ENCODE measurements at regions not wholly inside any gene's neighbourhood (a gene's known extent, or its start where the extent isn't known, plus 50 kb on each side); places are given as distances from the start of the nearest gene placed in this dataset.

- Histone ChIP-seq H3K23ac (ENCODE audit: insufficient read length, low read depth, low read length) (no peak overlapping the region), H2AK5ac (ENCODE audit: insufficient read length, low read length) (no peak overlapping the region), H3K56ac (ENCODE audit: insufficient read length, low read depth, low read length) (no peak overlapping the region), H4K91ac (ENCODE audit: insufficient read length, low read depth, low read length) (no peak overlapping the region), H3K79me2 (ENCODE audit: insufficient read depth, low read length) (no peaks in the 10 kb centered on the region), H3K27ac (ENCODE audit: insufficient read length, low read depth, low read length) (no peak overlapping the region), H2BK15ac (ENCODE audit: low read depth, low read length) (no peak overlapping the region), H2BK12ac (ENCODE audit: insufficient read length, low read depth, low read length) (no peak overlapping the region), H3T11ph (ENCODE audit: low read length) (no peak overlapping the region), H3K18ac (ENCODE audit: insufficient read length, low read depth, low read length) (no peak overlapping the region), H3K4me2 (ENCODE audit: insufficient read depth, insufficient read length, low read length) (no peak overlapping the region), H3K4me1 (ENCODE audit: insufficient read depth, low read length) (0 out of 2 replicates have a peak, but pooled peaks cover 5% of the 10 kb centered on the region), H3K79me1 (ENCODE audit: insufficient read depth, low read depth, low read length, poor library complexity, severe bottlenecking) (no peaks in the 10 kb centered on the region), H2BK5ac (ENCODE audit: insufficient read length, low read length) (no peak overlapping the region), H3K4ac (ENCODE audit: low read depth, low read length) (no peak overlapping the region), H2AFZ (ENCODE audit: low read length) (no peak overlapping the region), H3K23me2 (ENCODE audit: insufficient read length, low read depth, low read length, poor library complexity, severe bottlenecking) (no peaks in the 10 kb centered on the region), H2BK20ac (ENCODE audit: low read depth, low read length, poor library complexity, severe bottlenecking) (no peak overlapping the region), H4K8ac (replicated peaks; ENCODE audit: insufficient read length, low read depth, low read length) (no peak overlapping the region), H3K9me3 (ENCODE audit: control insufficient read depth, low read depth, low read length) (no peaks in the 10 kb centered on the region), H2BK120ac (ENCODE audit: low read depth, low read length, poor library complexity, severe bottlenecking) (no peak overlapping the region), H3K27me3 (ENCODE audit: insufficient read depth, low read length) (no peaks in the 10 kb centered on the region), H4K20me1 (ENCODE audit: control insufficient read depth, insufficient read depth, insufficient read length) (no peaks in the 10 kb centered on the region), H3K14ac (ENCODE audit: insufficient read depth, low read length) (no peak overlapping the region), H3K9ac (ENCODE audit: extremely low read depth, insufficient read length, low read length) (no peak overlapping the region), H4K5ac (ENCODE audit: insufficient read length, low read depth, low read length) (no peak overlapping the region)
- no CpG with 5 or more reads among the region's 2 CpGs for WGBS (ENCODE audit: extremely low coverage, insufficient read length, low lambda C conversion rate)
- Mint-ChIP-seq H3K36me3 (ENCODE audit: insufficient read depth in 1 of 3, low read depth in 3 of 3) (no peaks in the 10 kb centered on the region), H3K27me3 (ENCODE audit: low read depth) (no peaks in the 10 kb centered on the region), H3K9me3 (no peaks in the 10 kb centered on the region), H3K4me1 (peaks cover 26 to 31% of the 10 kb centered on the region in 2 experiments), H3K27ac (no peak overlapping the region), H3K4me3 (no peak overlapping the region)
- DNase-seq: no peak
- TF ChIP-seq, protein P1, sequence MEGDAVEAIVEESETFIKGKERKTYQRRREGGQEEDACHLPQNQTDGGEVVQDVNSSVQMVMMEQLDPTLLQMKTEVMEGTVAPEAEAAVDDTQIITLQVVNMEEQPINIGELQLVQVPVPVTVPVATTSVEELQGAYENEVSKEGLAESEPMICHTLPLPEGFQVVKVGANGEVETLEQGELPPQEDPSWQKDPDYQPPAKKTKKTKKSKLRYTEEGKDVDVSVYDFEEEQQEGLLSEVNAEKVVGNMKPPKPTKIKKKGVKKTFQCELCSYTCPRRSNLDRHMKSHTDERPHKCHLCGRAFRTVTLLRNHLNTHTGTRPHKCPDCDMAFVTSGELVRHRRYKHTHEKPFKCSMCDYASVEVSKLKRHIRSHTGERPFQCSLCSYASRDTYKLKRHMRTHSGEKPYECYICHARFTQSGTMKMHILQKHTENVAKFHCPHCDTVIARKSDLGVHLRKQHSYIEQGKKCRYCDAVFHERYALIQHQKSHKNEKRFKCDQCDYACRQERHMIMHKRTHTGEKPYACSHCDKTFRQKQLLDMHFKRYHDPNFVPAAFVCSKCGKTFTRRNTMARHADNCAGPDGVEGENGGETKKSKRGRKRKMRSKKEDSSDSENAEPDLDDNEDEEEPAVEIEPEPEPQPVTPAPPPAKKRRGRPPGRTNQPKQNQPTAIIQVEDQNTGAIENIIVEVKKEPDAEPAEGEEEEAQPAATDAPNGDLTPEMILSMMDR (conservative IDR thresholded peaks at IDR 0.05): no peak
Measured at GRCh38 chr5:38724301-38725030, 121.3 kb upstream of the OSMR start.

All from H9 (cell line).